HG03432 (cell line): ENCODE measurements at regions not wholly inside any gene's neighbourhood (a gene's known extent, or its start where the extent isn't known, plus 50 kb on each side); places are given as distances from the start of the nearest gene placed in this dataset.

Source experiments
- ATAC-seq: cut with Tn5 transposase; IDR thresholded peaks from one replicate; pipeline ENCODE4 v1.9.1; 2021; ENCODE audit warnings: mild to moderate bottlenecking, moderate library complexity; ENCODE audit not compliant: unreplicated experiment

DNA sequence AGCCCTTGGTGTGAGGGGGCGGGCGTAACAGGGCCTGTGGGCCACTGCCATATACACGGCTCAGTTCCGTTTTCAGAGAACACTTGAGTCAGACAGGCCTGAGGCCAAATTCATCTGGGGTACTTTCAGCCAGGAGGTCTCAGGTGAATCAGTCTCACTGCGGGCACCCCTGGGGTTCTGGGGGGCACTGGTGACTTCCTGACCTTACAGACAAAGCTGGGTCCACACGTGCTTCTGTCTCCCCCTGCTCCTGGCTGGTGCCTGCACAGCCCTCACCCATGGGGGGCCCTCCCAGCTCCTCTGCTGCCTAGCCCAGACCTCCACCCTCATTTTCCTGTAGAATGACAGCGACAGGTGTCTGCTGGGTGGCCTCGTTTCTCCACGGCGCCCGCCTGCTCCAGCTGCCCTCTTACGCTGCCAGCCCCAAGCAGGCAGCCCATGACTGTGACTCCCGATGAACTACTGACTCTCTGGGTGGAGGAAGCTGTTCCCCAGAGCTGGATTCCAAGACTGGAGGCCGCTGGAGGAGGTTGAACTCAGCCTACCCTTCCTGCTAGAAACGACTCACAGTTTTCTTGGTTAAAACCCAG is 374.1 kb upstream of the IRX4 start:
- ATAC-seq, result no peak

DNA sequence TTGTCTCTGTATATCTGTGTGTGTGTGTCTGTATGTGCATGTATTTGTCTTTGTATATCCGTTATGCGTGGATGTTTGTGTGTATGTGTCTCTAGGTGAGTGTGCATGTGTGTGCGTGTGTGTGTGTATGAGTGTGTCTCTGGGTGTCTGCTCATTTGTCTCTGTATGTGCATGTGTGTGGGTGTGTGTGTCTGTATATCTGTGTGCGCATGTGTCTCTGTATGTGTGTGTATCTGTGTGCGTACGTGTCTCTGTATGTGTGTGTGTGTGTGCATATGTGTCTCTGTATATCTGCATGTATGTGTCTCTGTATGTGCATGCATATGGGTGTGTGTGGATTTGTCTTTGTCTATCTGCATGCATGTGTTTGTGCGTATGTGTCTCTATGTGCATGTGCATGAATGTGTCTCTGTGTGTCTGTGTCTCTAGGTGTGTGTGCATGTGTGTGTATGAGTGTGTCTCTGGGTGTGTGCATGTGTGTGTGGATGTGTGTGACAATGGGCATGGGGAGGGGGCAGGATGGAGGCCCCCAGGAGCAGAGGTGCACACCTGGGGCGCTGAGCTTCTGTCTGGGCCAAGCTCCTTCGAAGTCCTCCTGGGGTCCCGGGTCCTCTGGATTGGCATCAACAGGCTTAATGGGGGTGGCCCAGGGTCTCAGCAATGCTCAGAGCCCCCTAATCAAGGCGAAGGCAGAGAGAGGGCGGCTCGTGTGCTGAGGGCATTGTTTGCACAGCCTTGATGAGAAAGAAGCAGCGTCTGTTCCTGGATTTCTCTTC is 373.4 kb upstream of the IRX4 start:
- ATAC-seq, result no peak

DNA sequence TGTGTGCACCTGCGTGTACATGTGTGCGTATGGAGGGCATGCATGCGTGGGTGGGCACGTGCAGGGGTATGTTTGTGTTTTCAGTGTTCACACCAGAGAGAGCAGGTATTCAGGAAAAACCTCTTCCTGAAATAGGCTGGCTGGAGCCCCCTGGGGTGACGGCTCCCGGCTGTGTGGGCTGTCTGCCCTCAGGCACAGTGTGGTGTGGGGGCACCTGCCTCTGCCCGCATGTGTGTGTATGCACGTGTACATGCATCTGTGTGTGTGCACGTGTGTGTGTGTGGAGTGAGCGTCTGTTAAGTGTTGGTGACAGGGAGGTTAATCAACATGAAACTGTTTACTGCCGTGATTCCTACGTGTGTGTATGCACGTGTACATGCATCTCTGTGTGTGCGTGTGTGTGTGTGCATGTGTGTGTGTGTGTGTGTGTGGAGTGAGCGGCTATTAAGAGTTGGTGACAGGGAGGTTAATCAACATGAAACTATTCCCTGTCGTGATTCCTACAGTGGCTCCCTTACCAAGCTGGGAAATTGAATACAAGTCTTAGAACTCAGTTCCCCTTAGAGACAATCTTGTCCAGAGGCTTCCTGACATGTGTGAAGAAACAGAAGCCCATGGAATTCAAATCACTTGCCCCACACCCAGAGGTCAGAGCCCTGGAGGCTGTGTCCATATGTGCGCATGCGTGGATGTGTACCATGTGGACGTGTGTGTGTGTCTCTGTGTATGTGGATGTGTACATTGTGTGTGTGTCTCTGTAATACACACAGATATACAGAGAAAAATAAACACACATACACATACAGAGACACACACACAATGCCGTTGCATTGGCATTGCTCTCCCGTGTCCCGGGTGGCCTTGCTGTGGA is 372.4 kb upstream of the IRX4 start:
- no peak for ATAC-seq

DNA sequence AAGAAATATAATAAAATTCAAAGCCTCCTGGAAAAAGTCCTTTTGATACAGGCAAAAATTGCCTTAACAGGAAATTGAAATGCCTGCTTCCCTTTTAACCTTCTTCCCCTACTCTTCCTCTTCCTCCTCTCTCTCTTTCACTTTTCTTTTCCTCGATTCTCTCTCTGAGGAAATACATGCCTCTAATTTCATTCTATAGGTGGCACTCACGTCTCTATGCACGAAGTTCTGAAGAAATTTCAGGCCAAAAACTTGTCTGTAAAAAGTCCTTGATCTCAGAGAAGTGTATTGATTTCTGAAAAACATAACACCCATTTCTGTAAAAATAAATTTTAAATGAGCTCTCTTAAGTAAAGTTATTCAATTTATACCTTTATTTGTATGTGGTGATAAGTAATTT is 371.7 kb upstream of the IRX4 start:
- ATAC-seq, result no peak

DNA sequence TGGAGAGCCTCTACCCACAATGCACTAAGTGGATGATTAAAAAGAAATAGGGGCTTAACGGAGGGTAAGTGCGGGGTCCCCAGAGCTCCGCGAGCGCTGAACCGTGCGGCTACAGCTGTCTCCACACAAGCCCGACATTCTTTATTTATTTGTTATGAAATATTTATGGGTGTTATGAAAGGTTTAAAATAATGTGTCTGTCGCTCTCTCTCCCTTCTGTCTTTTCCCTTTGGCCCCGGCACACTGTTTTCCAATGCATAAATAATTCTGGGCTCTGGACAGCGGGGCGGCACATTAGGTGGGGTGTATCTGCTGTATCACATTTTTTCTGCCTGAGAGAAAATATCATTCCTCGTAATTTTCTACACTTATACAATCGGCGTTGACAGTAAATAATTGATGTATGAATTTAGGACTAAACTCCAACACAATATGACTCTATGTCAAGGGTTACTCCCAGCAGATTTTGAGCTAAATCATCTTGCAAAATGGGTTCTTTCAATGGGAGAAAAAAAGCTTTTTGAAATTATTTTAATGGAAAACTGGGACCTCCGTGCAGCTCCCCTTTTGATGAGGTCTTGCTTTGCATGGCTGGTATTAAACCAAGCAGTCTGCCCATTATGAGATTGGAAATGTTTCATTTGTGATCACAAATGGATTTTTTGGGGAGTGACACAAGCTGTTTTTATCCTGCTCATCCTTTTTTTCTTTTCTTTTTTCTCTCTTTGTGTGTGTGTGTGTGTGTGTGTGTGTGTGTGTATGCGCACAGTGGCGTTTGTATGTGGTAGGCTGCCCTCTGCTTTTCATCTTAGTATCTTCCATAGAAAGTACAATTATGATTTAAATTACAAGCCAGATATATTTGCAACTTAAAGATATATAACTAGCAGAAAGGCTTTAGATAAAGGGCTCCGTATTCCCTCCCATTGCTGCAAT is 370.6 kb upstream of the IRX4 start:
- no peak for ATAC-seq

DNA sequence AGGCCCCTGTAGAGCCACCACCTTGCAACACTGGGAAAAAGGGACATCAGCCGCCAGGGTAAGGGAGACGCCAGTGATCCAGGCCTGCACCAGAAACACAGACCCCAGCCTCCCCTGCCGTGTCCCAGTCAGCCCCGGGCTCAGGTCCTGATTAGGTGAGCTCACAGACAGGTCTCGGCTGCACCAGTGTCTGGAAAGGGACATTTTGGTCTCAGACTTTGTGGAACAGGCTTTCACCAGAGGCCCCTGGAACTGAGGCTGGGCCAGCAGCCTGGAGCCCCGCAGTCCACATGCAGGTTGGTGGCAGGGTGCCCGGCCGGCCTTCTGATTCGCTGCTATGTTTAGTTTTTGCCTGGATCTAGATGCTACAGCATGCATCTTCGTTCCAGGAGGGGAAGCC is 369.0 kb upstream of the IRX4 start:
- ATAC-seq, result no peak

DNA sequence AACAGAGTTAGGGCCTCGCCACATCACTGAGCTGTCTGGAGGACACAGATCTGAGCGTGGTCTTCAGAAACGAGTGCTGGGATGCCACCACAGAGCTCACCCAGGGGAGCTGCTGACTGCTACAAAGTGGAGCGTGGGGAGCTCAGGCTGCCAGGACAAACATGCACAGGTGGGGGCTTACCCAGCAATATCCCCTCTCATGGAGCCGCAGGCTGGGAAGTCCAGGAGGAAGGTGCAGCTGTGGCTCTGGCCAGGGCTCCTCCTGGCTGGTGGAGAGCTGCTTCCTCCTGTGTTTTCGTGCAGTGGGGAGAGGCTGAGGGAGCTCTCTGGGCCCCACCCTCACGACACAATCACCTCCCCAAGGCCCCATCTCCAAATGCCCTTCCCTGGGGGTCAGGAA is 368.6 kb upstream of the IRX4 start:
- no peak for ATAC-seq

DNA sequence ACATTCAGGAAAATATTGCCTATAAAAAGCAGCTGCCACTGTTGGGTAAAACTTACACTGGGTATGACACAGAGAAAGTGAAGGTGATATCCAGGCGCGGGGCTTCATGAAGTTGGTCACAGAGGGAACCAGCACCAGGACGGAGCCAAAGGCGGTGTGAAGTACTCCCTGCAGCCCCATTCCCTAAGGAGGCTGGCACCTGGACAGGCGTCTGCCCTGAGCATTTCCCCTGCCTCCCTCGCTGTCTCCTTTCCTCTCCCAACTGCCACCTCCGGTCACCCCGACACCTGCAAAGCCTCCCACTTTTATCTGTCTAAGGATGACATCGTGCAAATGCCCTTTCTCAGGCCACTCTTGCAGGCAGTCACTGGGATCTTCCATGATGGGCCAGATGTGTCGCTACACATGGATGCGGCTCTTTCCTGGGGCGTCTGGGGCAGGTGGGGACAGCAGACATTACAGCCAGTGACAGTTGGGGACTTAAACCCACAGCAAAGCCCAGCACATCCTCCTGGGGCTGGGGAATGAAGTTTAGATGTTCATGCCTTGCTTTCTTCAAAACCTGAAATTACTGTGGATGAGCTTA is 367.7 kb upstream of the IRX4 start:
- no peak for ATAC-seq

DNA sequence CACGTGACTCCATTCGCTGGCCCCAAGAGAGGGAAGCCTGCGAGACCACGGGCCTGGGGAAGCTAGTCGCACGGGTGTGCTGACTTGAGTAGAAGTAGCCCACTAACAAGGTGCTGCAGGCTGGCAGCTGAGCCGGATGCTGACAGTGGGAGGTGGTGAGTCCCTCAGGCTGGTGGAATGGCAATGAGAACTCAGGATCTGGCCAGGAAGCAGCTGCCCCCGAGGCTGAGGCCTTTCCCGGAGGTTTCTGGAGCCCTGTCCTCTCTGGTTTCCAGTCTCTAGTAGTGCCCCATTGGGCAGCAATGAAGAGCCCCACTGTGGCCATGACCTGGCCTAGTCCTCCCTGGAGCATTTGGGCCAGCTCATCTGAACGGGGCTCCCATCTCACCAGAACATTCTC is 366.7 kb upstream of the IRX4 start:
- no peak for ATAC-seq

DNA sequence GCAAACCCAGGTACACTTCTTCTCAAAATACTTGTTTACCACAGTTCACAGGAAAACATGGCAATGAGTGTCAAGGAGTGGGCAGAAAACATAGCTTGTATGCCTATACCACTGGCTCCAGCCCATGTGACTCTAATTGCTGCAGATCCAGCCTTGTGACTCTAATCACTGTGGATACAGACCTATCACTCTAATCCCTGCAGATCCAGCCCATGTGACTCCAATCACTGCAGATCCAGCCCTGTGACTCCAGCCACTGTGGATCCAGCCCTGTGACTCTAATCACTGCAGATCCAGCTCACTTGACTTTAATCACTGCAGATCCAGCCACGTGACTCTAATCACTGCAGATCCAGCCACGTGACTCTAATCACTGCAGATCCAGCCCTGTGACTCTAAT is 366.3 kb upstream of the IRX4 start:
- ATAC-seq, result no peak

DNA sequence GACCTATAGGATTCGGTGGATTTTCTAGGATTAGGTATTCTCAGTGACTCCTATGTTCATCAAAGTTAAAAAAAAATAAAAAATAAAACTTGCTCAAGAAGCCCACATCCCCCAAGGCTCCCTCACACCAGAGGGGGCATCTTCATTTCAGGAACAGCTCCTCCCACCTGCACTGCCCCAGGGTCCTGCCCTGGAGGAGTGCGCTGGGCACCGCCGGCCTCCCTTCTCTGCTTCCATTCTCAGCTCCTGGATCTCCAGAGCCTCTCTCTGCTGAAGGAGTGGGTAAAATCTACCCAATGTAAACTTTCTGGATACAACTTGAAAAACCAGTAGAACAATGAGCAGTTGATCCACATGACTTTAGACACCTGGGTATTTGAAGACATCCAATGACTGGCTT is 359.8 kb upstream of the IRX4 start:
- ATAC-seq, result no peak

DNA sequence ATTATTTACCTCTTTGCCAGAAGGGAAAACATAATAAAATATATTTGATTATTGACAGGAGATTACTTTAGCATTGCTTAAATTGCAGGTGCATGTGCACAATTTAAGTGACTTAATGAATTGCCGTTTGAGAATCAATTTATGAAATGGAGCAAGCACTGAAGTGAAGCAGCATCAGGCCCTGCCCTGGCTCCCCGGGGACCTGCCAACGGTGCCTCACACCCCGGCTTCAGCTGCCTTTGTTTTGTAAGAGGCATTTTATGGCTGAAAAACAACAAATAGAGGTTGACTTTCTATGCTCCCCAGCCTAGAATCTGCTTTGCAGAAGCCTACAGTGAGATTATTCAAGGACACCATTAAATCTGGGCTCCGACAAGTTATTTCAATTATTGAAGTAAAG is 359.1 kb upstream of the IRX4 start:
- no peak for ATAC-seq

DNA sequence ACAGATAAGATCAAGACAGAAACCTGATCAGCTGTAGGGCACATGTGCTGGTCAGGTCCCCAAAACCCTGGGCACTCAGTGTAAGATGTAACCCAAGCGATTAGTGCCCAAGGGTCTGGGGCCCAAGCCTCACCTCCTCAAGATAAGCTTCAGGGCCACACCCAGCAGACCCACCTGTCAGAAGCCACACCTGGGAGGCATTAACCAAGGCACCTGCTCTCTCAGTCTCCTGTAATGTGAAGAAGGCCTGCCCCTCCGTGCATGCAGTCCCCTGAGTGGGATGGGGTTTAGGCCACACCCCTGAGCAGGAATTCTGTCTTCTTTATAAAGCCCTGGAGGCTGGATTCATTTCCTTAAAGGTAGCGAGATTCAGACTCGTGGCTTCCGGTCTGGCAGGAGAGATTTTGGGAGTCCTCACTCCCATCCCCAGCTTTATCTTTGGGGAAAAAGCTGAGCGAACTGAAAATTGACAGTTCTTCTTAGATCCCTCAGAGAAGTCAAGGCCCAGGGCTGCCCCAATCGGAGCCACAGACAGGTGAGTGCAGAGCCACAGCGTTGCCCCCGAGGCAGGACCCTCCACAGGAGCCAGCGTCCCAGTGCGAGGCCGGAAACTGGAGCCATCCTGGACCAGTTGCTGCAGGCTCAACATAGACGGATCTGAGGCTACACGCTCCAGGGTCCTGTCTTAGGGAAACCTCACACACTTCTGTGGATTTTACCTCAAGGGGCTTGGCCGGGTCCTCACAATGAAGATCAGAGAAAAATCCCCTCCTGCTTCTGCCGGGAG is 357.6 kb upstream of the IRX4 start:
- no peak for ATAC-seq

DNA sequence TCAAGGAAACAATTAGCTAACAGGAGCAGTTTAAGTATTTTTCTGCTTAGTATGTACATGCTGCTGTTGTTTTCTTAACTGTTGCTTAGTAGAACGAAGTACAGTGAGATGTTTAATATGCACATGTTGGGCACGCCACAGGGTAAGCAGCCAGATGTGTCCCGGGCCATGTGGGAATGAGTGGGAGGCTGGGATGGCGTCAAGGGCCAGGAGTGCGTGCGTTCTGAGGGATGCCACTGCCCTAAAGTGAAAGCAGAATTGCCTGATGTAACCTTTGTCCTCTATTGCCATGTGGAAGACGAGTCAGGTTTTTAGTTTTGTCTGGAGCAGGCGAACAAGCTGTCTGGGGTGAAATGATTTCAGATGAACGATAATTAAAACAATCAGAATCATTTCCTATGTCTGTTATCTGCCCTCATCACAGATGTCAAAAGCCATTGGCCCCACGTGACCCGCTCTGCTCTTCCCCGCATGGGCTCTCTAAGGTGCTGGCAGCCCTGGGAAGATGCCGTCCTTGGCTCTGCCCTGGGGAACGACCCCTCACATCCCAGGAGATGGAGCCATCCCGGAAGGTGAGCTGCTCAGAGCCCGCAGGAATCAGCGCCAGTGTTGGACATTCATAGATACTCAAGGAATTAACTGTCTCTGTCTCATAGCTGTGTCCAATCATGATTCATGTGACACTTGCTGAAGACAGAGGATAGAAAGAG is 356.6 kb upstream of the IRX4 start:
- ATAC-seq, result no peak

DNA sequence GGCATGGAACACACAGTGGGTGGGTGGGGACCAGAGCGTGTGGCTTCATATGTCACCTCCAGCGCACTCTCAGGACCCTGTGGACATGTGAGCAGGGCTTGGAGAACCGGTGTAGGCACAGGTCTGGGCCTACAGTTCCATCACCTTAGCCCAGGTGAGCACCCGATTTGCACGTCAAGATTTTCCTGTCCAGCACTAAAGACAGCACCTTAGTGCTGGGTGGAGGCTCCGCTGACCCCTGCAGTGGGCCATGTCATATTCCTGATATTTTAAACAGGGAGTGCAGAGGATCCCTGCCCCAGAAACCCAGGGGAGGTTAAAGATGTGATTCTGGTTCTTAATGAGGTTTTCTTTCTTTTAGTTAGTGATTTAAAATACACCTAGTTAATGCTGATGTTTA is 356.0 kb upstream of the IRX4 start:
- ATAC-seq, result no peak

DNA sequence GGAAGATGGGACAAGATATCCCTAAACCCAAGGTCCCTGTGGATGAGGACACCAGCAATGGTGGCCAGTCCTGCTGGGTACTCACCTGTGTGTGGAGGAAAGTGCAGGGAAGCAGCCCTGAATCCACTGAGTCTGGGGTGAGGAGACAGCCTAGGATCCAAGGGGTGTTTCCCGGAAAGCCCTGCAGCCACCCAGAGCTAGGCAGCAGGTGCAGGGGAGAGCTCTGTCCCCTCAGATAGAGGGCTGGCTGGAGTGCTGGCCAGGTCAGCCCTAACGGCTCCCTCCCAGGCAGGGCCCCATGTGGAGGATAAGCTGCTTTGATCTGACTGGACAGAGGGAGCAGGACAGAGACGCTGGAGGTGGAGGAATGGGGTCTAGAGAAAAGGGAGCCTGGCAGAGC is 344.7 kb upstream of the IRX4 start:
- no peak for ATAC-seq

DNA sequence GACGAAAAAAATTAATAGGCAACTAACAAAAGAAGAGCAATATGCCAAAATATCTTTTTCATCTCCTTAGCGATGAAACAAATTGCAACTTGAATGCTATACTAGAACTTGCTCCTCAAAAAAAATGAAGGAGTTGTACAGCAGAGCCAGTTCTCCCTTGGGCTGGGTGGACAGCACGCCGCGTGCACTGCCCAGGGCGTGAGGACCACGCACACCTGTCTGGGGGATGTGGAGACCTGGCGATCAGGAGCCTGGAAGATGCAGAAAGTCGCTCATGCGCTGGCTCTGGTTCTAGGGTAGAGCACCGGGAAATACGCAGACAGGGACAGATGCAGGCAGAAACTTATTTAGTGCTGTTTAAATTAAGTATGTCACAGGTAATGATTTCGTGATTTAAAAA is 342.0 kb upstream of the IRX4 start:
- no peak for ATAC-seq

DNA sequence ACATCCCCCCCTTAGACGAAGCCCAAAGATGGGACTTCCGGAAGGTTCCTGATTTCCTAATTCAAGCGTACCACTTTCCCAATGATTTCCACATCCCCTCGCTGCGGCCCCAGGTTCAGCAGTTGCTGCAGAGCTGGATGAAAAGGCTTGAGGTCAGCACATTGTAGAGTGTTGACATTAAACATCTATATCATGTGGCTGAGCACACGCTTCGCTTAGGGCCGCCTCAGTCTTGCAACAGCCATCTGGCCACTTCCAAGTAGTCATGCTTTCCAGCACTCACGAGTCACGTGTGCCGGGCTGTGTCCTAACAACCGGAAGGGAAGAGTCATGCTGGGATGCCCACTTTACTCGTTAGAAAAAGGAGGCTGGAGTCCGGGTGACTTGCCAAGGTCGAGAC is 340.6 kb upstream of the IRX4 start:
- no peak for ATAC-seq
